OCI-LY3 (cell line): ENCODE measurements at regions not wholly inside any gene's neighbourhood (a gene's known extent, or its start where the extent isn't known, plus 50 kb on each side); places are given as distances from the start of the nearest gene placed in this dataset.

Experiments
- H2AFZ ChIP-seq: fragments of 200-600, 300-600 bp; shearing (Covaris generic); 2 replicates; pipeline ENCODE4 v1.6.0; 2014; ENCODE audit warnings: antibody characterized with exemption, low read depth, low read length
- H3K27ac ChIP-seq: fragments of 200-600, 300-600 bp; sonication (generic); 2 replicates; pipeline ENCODE4 v1.5.1; 2014; ENCODE audit warnings: mild to moderate bottlenecking, low read length, moderate library complexity, mixed read lengths
- H3K27me3 ChIP-seq: fragments of 200-600, 300-600 bp; sonication (generic); 2 replicates; pipeline ENCODE4 v1.6.1; 2014; ENCODE audit warnings: low read depth, low read length, mixed read lengths
- H3K36me3 ChIP-seq: fragments of 200-600, 300-600 bp; sonication (generic); replicated peaks from 2 replicates; pipeline ENCODE3; 2014; ENCODE audit warnings: low read depth, low read length, mixed read lengths
- H3K4me1 ChIP-seq: fragments of 300-600, 200-600 bp; sonication (generic); 2 replicates; pipeline ENCODE4 v1.6.1; 2014; ENCODE audit warnings: low read length, mixed read lengths
- H3K4me2 ChIP-seq: fragments of 200-600, 300-600 bp; sonication (generic); 2 replicates; pipeline ENCODE4 v1.6.1; 2014; ENCODE audit warnings: low read length, mixed read lengths
- H3K4me3 ChIP-seq: fragments of 300-600, 200-600 bp; sonication (generic); 2 replicates; pipeline ENCODE4 v1.5.1; 2014; ENCODE audit warnings: antibody characterized with exemption, mild to moderate bottlenecking, low read length, moderate library complexity
- H3K79me2 ChIP-seq: fragments of 300-600, 200-600 bp; shearing (Covaris generic); 2 replicates; pipeline ENCODE4 v1.6.1; 2014; ENCODE audit warnings: mild to moderate bottlenecking, low read length, mixed read lengths
- H3K9ac ChIP-seq: fragments of 300-600, 200-600 bp; shearing (Covaris generic); 2 replicates; pipeline ENCODE4 v1.6.0; 2014; ENCODE audit warnings: mild to moderate bottlenecking, low read length, moderate library complexity
- H3K9me3 ChIP-seq: fragments of 200-600, 300-600 bp; shearing (Covaris generic); 2 replicates; pipeline ENCODE4 v1.6.1; 2014; ENCODE audit warnings: low read length, mixed read lengths; ENCODE audit not compliant: insufficient read depth
- H4K20me1 ChIP-seq: fragments of 200-600, 300-600 bp; sonication (generic); 2 replicates; pipeline ENCODE4 v1.6.1; 2016; ENCODE audit warnings: low read length, mixed read lengths; ENCODE audit not compliant: insufficient read depth
- CTCF ChIP-seq: fragments of 200-600, 300-600 bp; sonication (generic); IDR thresholded peaks from 2 replicates; pipeline ENCODE4 v1.5.1; 2014; ENCODE audit warnings: antibody characterized with exemption, low read length, low read depth
- EZH2phosphoT487 ChIP-seq: fragments of 200-600 bp; shearing (Covaris generic); IDR thresholded peaks from 2 replicates; pipeline ENCODE4 v1.6.1; 2018; ENCODE audit warnings: antibody characterized with exemption, mixed run types, low read depth

DNA sequence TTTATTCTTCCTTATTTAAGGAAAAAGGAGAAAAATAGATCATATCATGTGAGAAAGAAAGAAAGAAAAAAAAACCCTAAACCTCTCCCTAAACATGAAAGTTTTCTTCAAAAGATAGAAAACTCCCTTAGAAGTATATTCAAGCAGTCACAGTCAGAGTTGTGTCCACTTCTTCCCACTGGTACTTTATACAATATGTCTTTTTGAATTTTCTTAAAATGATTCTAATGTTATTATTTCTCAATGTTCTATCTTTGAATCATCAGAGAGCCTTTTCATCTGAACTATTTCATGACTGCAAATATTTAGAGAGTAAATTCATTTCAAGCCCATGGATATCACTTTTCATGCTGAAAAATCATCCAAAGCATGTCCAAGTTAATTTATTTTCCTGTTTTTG, 205.2 kb upstream of the SPOPL start:
- no peaks in the 10 kb centered on the region for H4K20me1 ChIP-seq
- no peaks in the 10 kb centered on the region for H3K27me3 ChIP-seq
- no peak overlapping the region for H3K9ac ChIP-seq
- no peak overlapping the region for H3K27ac ChIP-seq
- no peak for TF ChIP-seq EZH2phosphoT487
- no peak for TF ChIP-seq CTCF
- no peaks in the 10 kb centered on the region for H3K9me3 ChIP-seq
- H3K36me3 ChIP-seq = no peaks in the 10 kb centered on the region
- H3K4me3 ChIP-seq = no peak overlapping the region
- H3K4me2 ChIP-seq = no peak overlapping the region
- H2AFZ ChIP-seq = no peak overlapping the region
- H3K79me2 ChIP-seq = no peaks in the 10 kb centered on the region
- no peaks in the 10 kb centered on the region for H3K4me1 ChIP-seq

DNA sequence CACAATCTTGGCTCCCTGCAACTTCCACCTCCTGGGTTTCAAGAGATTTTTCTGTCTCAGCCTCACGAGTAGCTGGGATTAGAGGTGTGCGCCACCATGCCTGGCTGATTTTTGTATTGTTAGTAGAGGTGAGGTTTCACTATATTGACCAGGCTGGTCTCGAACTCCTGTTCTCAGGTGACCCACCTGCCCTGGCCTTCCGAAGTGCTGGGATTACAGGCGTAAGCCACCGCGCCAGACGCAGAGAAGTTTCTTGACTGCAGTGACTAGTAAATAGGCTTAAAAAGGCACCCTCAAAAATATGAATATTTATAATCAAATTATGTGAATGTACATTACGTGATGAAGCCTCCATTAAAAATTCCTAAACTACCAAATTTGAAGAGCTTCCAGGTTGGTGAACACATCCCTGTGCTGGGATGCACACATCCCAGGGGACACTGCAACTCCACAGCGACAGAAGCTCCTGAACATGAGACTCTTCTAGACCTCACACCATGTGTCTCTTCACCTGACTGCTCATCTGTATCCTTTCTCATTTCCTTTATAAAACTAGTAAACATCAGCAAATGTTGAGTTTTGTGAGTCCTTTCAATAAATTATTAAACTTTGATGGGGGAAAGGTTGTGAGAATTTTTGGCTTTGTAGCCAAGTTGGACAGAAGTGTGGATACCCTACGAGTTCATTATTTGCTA, 203.3 kb upstream of the SPOPL start:
- Histone ChIP-seq H3K27ac (no peak overlapping the region), H3K36me3 (no peaks in the 10 kb centered on the region), H3K9me3 (no peaks in the 10 kb centered on the region), H3K79me2 (no peaks in the 10 kb centered on the region), H3K27me3 (no peaks in the 10 kb centered on the region), H3K9ac (no peak overlapping the region), H2AFZ (no peak overlapping the region), H3K4me3 (no peak overlapping the region), H3K4me2 (no peak overlapping the region), H3K4me1 (no peaks in the 10 kb centered on the region), H4K20me1 (no peaks in the 10 kb centered on the region)
- TF ChIP-seq CTCF (no peak), EZH2phosphoT487 (no peak)

DNA sequence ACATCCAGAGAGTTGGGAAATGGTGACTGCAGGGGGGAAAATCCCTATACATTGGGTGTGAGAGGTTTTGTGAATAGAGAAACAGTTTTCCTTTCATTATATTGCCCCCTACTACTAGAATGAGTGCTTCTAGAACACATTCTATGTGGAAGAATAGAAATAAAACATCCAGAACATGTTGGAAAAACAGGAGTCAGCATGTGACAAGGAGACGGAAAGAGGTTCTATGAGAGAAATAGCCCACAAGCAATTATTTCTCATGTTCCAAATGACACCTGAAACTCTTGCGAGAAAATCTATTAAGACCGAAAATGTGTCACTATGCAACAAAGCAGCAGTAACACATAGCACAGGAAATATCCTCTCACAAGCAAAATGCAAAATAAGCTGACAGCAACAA, 202.7 kb upstream of the SPOPL start:
- H3K4me3 ChIP-seq = no peak overlapping the region
- H3K9ac ChIP-seq = no peak overlapping the region
- no peak overlapping the region for H2AFZ ChIP-seq
- no peak overlapping the region for H3K4me2 ChIP-seq
- no peaks in the 10 kb centered on the region for H4K20me1 ChIP-seq
- H3K79me2 ChIP-seq = no peaks in the 10 kb centered on the region
- H3K27me3 ChIP-seq = no peaks in the 10 kb centered on the region
- H3K4me1 ChIP-seq = no peaks in the 10 kb centered on the region
- no peaks in the 10 kb centered on the region for H3K9me3 ChIP-seq
- H3K27ac ChIP-seq = no peak overlapping the region
- no peak for TF ChIP-seq EZH2phosphoT487
- no peak for TF ChIP-seq CTCF
- H3K36me3 ChIP-seq = no peaks in the 10 kb centered on the region

GRCh38 chr2:138306626-138307025, 194.9 kb upstream of the SPOPL start:
- H3K79me2 ChIP-seq = no peaks in the 10 kb centered on the region
- H3K27ac ChIP-seq = no peak overlapping the region; the same call in 1 of the 2 replicates
- no peak for TF ChIP-seq EZH2phosphoT487
- TF ChIP-seq CTCF = no peak

More at GRCh38 chr2:138306626-138307025, 194.9 kb upstream of the SPOPL start:
- Histone ChIP-seq H3K4me2 (peak overlapping the region; percentile 26), H3K27me3 (no peaks in the 10 kb centered on the region), H3K4me3 (0 out of 2 replicates have a peak overlapping the region, but pooled peaks have one; percentile 4), H2AFZ (no peak overlapping the region), H4K20me1 (no peaks in the 10 kb centered on the region), H3K36me3 (no peaks in the 10 kb centered on the region), H3K4me1 (peaks cover 16% of the 10 kb centered on the region), H3K9ac (no peak overlapping the region), H3K9me3 (no peaks in the 10 kb centered on the region; the same call in 1 of the 2 replicates)
